HepG2 (cell line): ENCODE measurements at regions not wholly inside any gene's neighbourhood (a gene's known extent, or its start where the extent isn't known, plus 50 kb on each side); places are given as distances from the start of the nearest gene placed in this dataset.

Experiments
- HIVEP1 ChIP-seq: sonication (generic); formaldehyde crosslinking; IDR thresholded peaks from 2 replicates; pipeline ENCODE4 v1.4.0; 2020; ENCODE audit warnings: mild to moderate bottlenecking, missing genetic modification reagents
- PHF21A ChIP-seq: sonication (generic); formaldehyde crosslinking; IDR thresholded peaks from 2 replicates; pipeline ENCODE4 v1.5.0; 2020; ENCODE audit warnings: mild to moderate bottlenecking, missing genetic modification reagents
- ZGPAT ChIP-seq: IDR thresholded peaks from 2 replicates; pipeline ENCODE4 v1.6.1; 2016; ENCODE audit warnings: mild to moderate bottlenecking
- ZNF12 ChIP-seq: sonication (generic); formaldehyde crosslinking; IDR thresholded peaks from 2 replicates; pipeline ENCODE4 v1.5.0; 2020; ENCODE audit warnings: missing genetic modification reagents
- ZNF292 ChIP-seq: sonication (generic); formaldehyde crosslinking; IDR thresholded peaks from 2 replicates; pipeline ENCODE4 v1.8.1; 2022; ENCODE audit warnings: mild to moderate bottlenecking, low read depth, missing genetic modification reagents, borderline replicate concordance
- ZNF318 ChIP-seq: sonication (generic); formaldehyde crosslinking; IDR thresholded peaks from 2 replicates; pipeline ENCODE4 v1.4.0; 2020; ENCODE audit warnings: mild to moderate bottlenecking, missing genetic modification reagents
- TF ChIP-seq, protein P1 (sequence below): sonication (generic); formaldehyde crosslinking; IDR thresholded peaks from 2 replicates; pipeline ENCODE4 v1.5.0; 2020; ENCODE audit warnings: mild to moderate bottlenecking, missing genetic modification reagents, moderate library complexity

DNA sequence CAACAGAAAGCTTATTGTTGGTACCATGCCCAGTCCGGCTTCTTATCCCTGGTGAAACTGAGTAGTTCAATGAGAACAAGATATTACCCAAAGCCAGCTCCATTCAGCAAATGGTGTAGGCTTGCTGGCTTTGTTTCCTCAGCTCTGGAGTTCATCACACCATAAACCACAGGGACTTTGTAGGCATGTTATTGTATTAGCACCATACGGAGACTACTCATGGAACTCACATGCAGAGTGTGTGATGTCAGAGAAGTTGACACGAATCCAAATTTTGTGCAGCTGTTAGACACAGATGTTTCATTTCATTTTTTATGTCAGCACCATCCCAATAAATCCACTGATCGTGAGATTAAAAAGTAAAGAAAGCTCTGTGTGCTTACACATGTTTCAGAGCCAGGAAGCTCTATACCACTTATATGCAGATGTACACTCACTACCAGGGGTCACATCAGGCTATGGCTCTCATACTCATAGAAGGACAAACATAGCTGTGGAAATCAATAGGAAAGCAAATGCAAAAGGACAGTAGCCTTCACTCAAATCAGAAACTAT lies 63.4 kb upstream of the LEKR1 start:
- TF ChIP-seq PHF21A (CRISPR knock-in tag) (no peak), HIVEP1 (CRISPR knock-in tag) (no peak), ZGPAT (CRISPR knock-in tag) (no peak), ZNF292 (CRISPR knock-in tag) (no peak), ZNF12 (CRISPR knock-in tag) (no peak), ZNF318 (no peak)
- TF ChIP-seq, protein P1, sequence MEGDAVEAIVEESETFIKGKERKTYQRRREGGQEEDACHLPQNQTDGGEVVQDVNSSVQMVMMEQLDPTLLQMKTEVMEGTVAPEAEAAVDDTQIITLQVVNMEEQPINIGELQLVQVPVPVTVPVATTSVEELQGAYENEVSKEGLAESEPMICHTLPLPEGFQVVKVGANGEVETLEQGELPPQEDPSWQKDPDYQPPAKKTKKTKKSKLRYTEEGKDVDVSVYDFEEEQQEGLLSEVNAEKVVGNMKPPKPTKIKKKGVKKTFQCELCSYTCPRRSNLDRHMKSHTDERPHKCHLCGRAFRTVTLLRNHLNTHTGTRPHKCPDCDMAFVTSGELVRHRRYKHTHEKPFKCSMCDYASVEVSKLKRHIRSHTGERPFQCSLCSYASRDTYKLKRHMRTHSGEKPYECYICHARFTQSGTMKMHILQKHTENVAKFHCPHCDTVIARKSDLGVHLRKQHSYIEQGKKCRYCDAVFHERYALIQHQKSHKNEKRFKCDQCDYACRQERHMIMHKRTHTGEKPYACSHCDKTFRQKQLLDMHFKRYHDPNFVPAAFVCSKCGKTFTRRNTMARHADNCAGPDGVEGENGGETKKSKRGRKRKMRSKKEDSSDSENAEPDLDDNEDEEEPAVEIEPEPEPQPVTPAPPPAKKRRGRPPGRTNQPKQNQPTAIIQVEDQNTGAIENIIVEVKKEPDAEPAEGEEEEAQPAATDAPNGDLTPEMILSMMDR (CRISPR knock-in tag) = no peak
